WTC11 (cell line): ENCODE measurements at regions not wholly inside any gene's neighbourhood (a gene's known extent, or its start where the extent isn't known, plus 50 kb on each side); places are given as distances from the start of the nearest gene placed in this dataset.

Experiments used
- ATF2 ChIP-seq: sonication (generic); formaldehyde crosslinking; IDR thresholded peaks from 2 replicates; pipeline ENCODE4 v1.8.1; 2022; ENCODE audit warnings: low read depth, missing genetic modification reagents, borderline replicate concordance
- CTCF ChIP-seq: fragments of 200-600 bp; IDR thresholded peaks from 2 replicates; pipeline ENCODE4 v1.8.0; 2022; ENCODE audit warnings: antibody characterized with exemption
- ELF4 ChIP-seq: sonication (generic); formaldehyde crosslinking; IDR thresholded peaks from 2 replicates; pipeline ENCODE4 v1.8.1; 2022; ENCODE audit warnings: low read depth, mild to moderate bottlenecking, moderate library complexity, missing genetic modification reagents
- ESRRA ChIP-seq: sonication (generic); formaldehyde crosslinking; IDR thresholded peaks from 2 replicates; pipeline ENCODE4 v1.8.1; 2022; ENCODE audit warnings: mild to moderate bottlenecking, missing genetic modification reagents, borderline replicate concordance
- ETV6 ChIP-seq: sonication (generic); formaldehyde crosslinking; IDR thresholded peaks from 2 replicates; pipeline ENCODE4 v1.8.1; 2022; ENCODE audit warnings: mild to moderate bottlenecking, missing genetic modification reagents
- FOXK1 ChIP-seq: sonication (generic); formaldehyde crosslinking; IDR thresholded peaks from 2 replicates; pipeline ENCODE4 v1.8.0; 2022; ENCODE audit warnings: mild to moderate bottlenecking, moderate library complexity, missing genetic modification reagents
- IRF2 ChIP-seq: sonication (generic); formaldehyde crosslinking; IDR thresholded peaks from 2 replicates; pipeline ENCODE4 v1.8.0; 2022; ENCODE audit warnings: low read depth, missing genetic modification reagents, borderline replicate concordance
- ZNF532 ChIP-seq: fragments of 250-450 bp; sonication (Bioruptor Pico); IDR thresholded peaks from 2 replicates; pipeline ENCODE4 v1.9.0; 2021; ENCODE audit warnings: mild to moderate bottlenecking, borderline replicate concordance

- no peak for TF ChIP-seq CTCF
- no peak for TF ChIP-seq ETV6 (CRISPR knock-in tag)
- no peak for TF ChIP-seq FOXK1 (CRISPR knock-in tag)
- TF ChIP-seq ELF4 (CRISPR knock-in tag): no peak
- TF ChIP-seq ESRRA (CRISPR knock-in tag): no peak
- TF ChIP-seq ZNF532 (CRISPR knock-in tag): no peak
- TF ChIP-seq ATF2 (CRISPR knock-in tag): no peak
- no peak for TF ChIP-seq IRF2 (CRISPR knock-in tag)
Observed at GRCh38 chr10:130729876-130730275, 581.6 kb downstream of the TCERG1L start.
